GM12892 (cell line): ENCODE measurements at regions not wholly inside any gene's neighbourhood (a gene's known extent, or its start where the extent isn't known, plus 50 kb on each side); places are given as distances from the start of the nearest gene placed in this dataset.

Source experiments
- POLR2A ChIP-seq: IDR thresholded peaks from 2 replicates; pipeline ENCODE4 v1.6.1; 2011; ENCODE audit warnings: low read depth, low read length, control low read depth
- POLR2AphosphoS5 ChIP-seq: IDR thresholded peaks from 2 replicates; pipeline ENCODE4 v1.6.1; 2011; ENCODE audit warnings: low read depth, low read length, control low read depth
- TAF1 ChIP-seq: IDR thresholded peaks from 2 replicates; pipeline ENCODE4 v1.6.1; 2011; ENCODE audit warnings: low read depth, mild to moderate bottlenecking, control low read depth, low read length, borderline replicate concordance

- TF ChIP-seq POLR2A = no peak
- TF ChIP-seq TAF1 = no peak
- no peak for TF ChIP-seq POLR2AphosphoS5
Observed at GRCh38 chr6:144898052-144898689, 613.0 kb downstream of the UTRN start.
